Bronchial epithelial cell (primary cell): ENCODE measurements at regions not wholly inside any gene's neighbourhood (a gene's known extent, or its start where the extent isn't known, plus 50 kb on each side); places are given as distances from the start of the nearest gene placed in this dataset.

ENCODE experiments used
- DNase-seq: peaks from one replicate; pipeline ENCODE4 v3.0.0-alpha.2; 2010; ENCODE audit warnings: low read depth
- FAIRE-seq: peaks from 2 replicates; lab custom pipeline; 2011; peaks lifted over from hg19 to GRCh38; lab: Jason Lieb, UNC
- H3K27me3 ChIP-seq: 2 replicates; pipeline ENCODE4 v1.5.1; 2011; ENCODE audit warnings: low read length; ENCODE audit not compliant: control insufficient read depth, insufficient read depth
- H3K36me3 ChIP-seq: 2 replicates; pipeline ENCODE4 v1.5.1; 2011; ENCODE audit warnings: low read length; ENCODE audit not compliant: control insufficient read depth, insufficient read depth
- H3K4me3 ChIP-seq: 2 replicates; pipeline ENCODE4 v1.5.1; 2011; ENCODE audit warnings: mild to moderate bottlenecking, low read depth, low read length, control low read depth
- CTCF ChIP-seq: IDR thresholded peaks from 2 replicates; pipeline ENCODE4 v1.5.1; 2011; ENCODE audit warnings: mild to moderate bottlenecking, moderate library complexity, low read length, control low read depth, inconsistent platforms; ENCODE audit not compliant: insufficient read depth, severe bottlenecking

- no peaks in the 10 kb centered on the region for H3K27me3 ChIP-seq
- H3K36me3 ChIP-seq: no peaks in the 10 kb centered on the region
- no peak overlapping the region for H3K4me3 ChIP-seq
- no peak for FAIRE-seq
- no peak for DNase-seq
- TF ChIP-seq CTCF: no peak
These were observed 180.7 kb upstream of the TENM3 start for GRCh38 chr4:182062458-182062857.

GRCh38 chr4:182062936-182063335 is 180.3 kb upstream of the TENM3 start:
- DNase-seq: peak; percentile 84

GRCh38 chr4:182063651-182064050 is 179.6 kb upstream of the TENM3 start:
- H3K27me3 ChIP-seq: no peaks in the 10 kb centered on the region
- no peak for TF ChIP-seq CTCF
- no peaks in the 10 kb centered on the region for H3K36me3 ChIP-seq
- FAIRE-seq: no peak
- no peak for DNase-seq
- H3K4me3 ChIP-seq: no peak overlapping the region

More at GRCh38 chr4:182062936-182063335, 180.3 kb upstream of the TENM3 start:
- Histone ChIP-seq H3K4me3 (no peak overlapping the region), H3K36me3 (no peaks in the 10 kb centered on the region), H3K27me3 (no peaks in the 10 kb centered on the region)
- TF ChIP-seq CTCF: no peak
- no peak for FAIRE-seq

DNA sequence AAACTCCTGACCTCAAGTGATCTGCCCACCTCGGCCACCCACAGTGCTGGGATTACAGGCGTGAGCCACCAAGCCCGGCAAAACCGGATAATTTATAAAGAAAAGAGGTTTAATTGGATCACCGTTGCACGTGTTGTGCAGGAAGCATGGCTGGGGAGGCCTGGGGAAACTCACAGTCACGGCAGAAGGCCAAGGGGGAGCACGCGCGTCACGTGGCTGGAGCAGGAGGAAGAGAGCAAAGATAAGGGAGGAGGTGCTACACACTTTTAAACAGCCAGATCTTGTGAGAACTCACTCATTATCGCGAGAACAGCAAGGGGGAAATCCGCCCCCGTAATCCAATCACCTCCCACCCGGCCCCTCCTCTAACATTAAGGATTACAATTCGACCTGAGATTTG is 177.9 kb upstream of the TENM3 start:
- DNase-seq (no peak), FAIRE-seq (no peak)
- no peaks in the 10 kb centered on the region for H3K27me3 ChIP-seq
- no peaks in the 10 kb centered on the region for H3K36me3 ChIP-seq
- TF ChIP-seq CTCF: no peak
- H3K4me3 ChIP-seq: no peak overlapping the region

GRCh38 chr4:182066037-182066436 is 177.2 kb upstream of the TENM3 start:
- Histone ChIP-seq H3K27me3 (no peaks in the 10 kb centered on the region), H3K36me3 (no peaks in the 10 kb centered on the region), H3K4me3 (no peak overlapping the region)
- FAIRE-seq (no peak), DNase-seq (no peak)
- TF ChIP-seq CTCF: no peak

GRCh38 chr4:182067828-182068227 is 175.4 kb upstream of the TENM3 start:
- TF ChIP-seq CTCF: no peak
- H3K4me3 ChIP-seq: no peak overlapping the region
- H3K27me3 ChIP-seq: no peaks in the 10 kb centered on the region
- DNase-seq (no peak), FAIRE-seq (no peak)
- H3K36me3 ChIP-seq: no peaks in the 10 kb centered on the region
